A172 (cell line): ENCODE measurements at regions not wholly inside any gene's neighbourhood (a gene's known extent, or its start where the extent isn't known, plus 50 kb on each side); places are given as distances from the start of the nearest gene placed in this dataset.
"Not testable (repeated sequence)": the region's sequence is repeated elsewhere in the genome, so short reads cannot be mapped to it uniquely, and the experiment has no call there.

ENCODE experiments used
- DNase-seq: peaks from one replicate; pipeline ENCODE4 v3.0.0-alpha.2; 2015; ENCODE audit warnings: low spot score

GRCh38 chr2:11072550-11072949, 82.7 kb upstream of the SLC66A3 start:
- no peak for DNase-seq

- DNase-seq = no peak
Measured at GRCh38 chr2:11073251-11073650, 82.0 kb upstream of the SLC66A3 start.

GRCh38 chr2:11073776-11074175, 81.5 kb upstream of the SLC66A3 start:
- DNase-seq = peak; percentile 26

GRCh38 chr2:11074246-11074820, 80.9 kb upstream of the SLC66A3 start:
- DNase-seq = no peak

GRCh38 chr2:11075221-11075620, 80.0 kb upstream of the SLC66A3 start:
- DNase-seq = no peak

GRCh38 chr2:11077411-11077810, 77.9 kb upstream of the SLC66A3 start:
- no peak for DNase-seq

- no peak for DNase-seq
Measured at GRCh38 chr2:11079136-11079824, 76.0 kb upstream of the SLC66A3 start.

- DNase-seq = no peak
Measured at GRCh38 chr2:11080253-11081115, 74.8 kb upstream of the SLC66A3 start.

GRCh38 chr2:11082880-11083279, 72.4 kb upstream of the SLC66A3 start:
- no peak for DNase-seq

- DNase-seq = not testable (repeated sequence)
Measured at GRCh38 chr2:11088821-11089220, 66.4 kb upstream of the SLC66A3 start.

GRCh38 chr2:11090187-11090586, 65.1 kb upstream of the SLC66A3 start:
- no peak for DNase-seq

- no peak for DNase-seq
Measured at GRCh38 chr2:11092701-11093335, 62.4 kb upstream of the SLC66A3 start.

GRCh38 chr2:11093467-11093866, 61.8 kb upstream of the SLC66A3 start:
- DNase-seq = no peak

- no peak for DNase-seq
Measured at GRCh38 chr2:11094021-11094810, 61.1 kb upstream of the SLC66A3 start.

- no peak for DNase-seq
Measured at GRCh38 chr2:11096591-11096990, 58.7 kb upstream of the SLC66A3 start.

- peak; percentile 71 for DNase-seq
Measured at GRCh38 chr2:11097038-11097720, 58.1 kb upstream of the SLC66A3 start.

GRCh38 chr2:11097854-11098387, 57.3 kb upstream of the SLC66A3 start:
- DNase-seq = no peak

GRCh38 chr2:11099122-11100065, 55.9 kb upstream of the SLC66A3 start:
- no peak for DNase-seq

- no peak for DNase-seq
Measured at GRCh38 chr2:11100130-11100529, 55.1 kb upstream of the SLC66A3 start.
